Epithelial cell of esophagus (primary cell): ENCODE measurements at regions not wholly inside any gene's neighbourhood (a gene's known extent, or its start where the extent isn't known, plus 50 kb on each side); places are given as distances from the start of the nearest gene placed in this dataset.

Experiments used
- DNase-seq: peaks from one replicate; pipeline ENCODE4 v3.0.0; 2010; ENCODE audit warnings: low read depth
- H3K4me3 ChIP-seq: 2 replicates; pipeline ENCODE4 v1.5.1; 2011; ENCODE audit warnings: mild to moderate bottlenecking, low read length, control low read depth
- CTCF ChIP-seq: IDR thresholded peaks from 2 replicates; pipeline ENCODE4 v1.5.1; 2011; ENCODE audit warnings: low read depth, mild to moderate bottlenecking, low read length, control low read depth, inconsistent platforms; ENCODE audit not compliant: insufficient read depth; ENCODE audit errors: missing control alignments

GRCh38 chr19:30228113-30228834 is 143.9 kb upstream of the ZNF536 start:
- H3K4me3 ChIP-seq, result peak overlapping the region; percentile 24
- no peak for TF ChIP-seq CTCF
- no peak for DNase-seq

- no peak for TF ChIP-seq CTCF
- no peak for DNase-seq
- no peak overlapping the region for H3K4me3 ChIP-seq
Observed at GRCh38 chr19:30228835-30229524, 143.2 kb upstream of the ZNF536 start.

- DNase-seq, result no peak
- TF ChIP-seq CTCF, result no peak
- no peak overlapping the region for H3K4me3 ChIP-seq
Observed at GRCh38 chr19:30229525-30230174, 142.5 kb upstream of the ZNF536 start.

GRCh38 chr19:30231408-30232318 is 140.5 kb upstream of the ZNF536 start:
- TF ChIP-seq CTCF, result no peak
- no peak overlapping the region for H3K4me3 ChIP-seq
- DNase-seq, result no peak

GRCh38 chr19:30233375-30233774 is 138.8 kb upstream of the ZNF536 start:
- no peak overlapping the region for H3K4me3 ChIP-seq
- DNase-seq, result no peak
- TF ChIP-seq CTCF, result no peak

GRCh38 chr19:30235946-30236345 is 136.2 kb upstream of the ZNF536 start:
- no peak overlapping the region for H3K4me3 ChIP-seq
- TF ChIP-seq CTCF, result no peak
- no peak for DNase-seq
